Mesenchymal stem cell (in vitro differentiated cells and primary cell): ENCODE measurements at regions not wholly inside any gene's neighbourhood (a gene's known extent, or its start where the extent isn't known, plus 50 kb on each side); places are given as distances from the start of the nearest gene placed in this dataset.

Experiments used
- DNase-seq: peaks from one replicate; pipeline ENCODE4 v3.0.0-alpha.2; 2013
- H2AFZ ChIP-seq: one replicate; pipeline ENCODE4 v1.6.1; 2013; ENCODE audit warnings: low read depth, mild to moderate bottlenecking, control low read depth, inconsistent platforms, low read length, moderate library complexity
- H2AK5ac ChIP-seq: 2 replicates; pipeline ENCODE4 v1.6.1; 2013; ENCODE audit warnings: low read length, moderate library complexity, mild to moderate bottlenecking, inconsistent platforms; ENCODE audit not compliant: severe bottlenecking
- H2BK120ac ChIP-seq: one replicate; pipeline ENCODE4 v1.6.1; 2013; ENCODE audit warnings: low read depth, mild to moderate bottlenecking, inconsistent platforms, low read length, moderate library complexity
- H2BK12ac ChIP-seq, 2 experiments: one replicate each; pipeline ENCODE4 v1.6.1; 2013; ENCODE audit warnings: inconsistent platforms in 2 of 2, low read length in 2 of 2, mild to moderate bottlenecking in 2 of 2, moderate library complexity in 2 of 2, control low read depth in 1 of 2
- H2BK15ac ChIP-seq: one replicate; pipeline ENCODE4 v1.6.1; 2013; ENCODE audit warnings: mild to moderate bottlenecking, low read depth, inconsistent platforms; ENCODE audit not compliant: poor library complexity, severe bottlenecking
- H2BK5ac ChIP-seq: 2 replicates; pipeline ENCODE4 v1.6.1; 2013; ENCODE audit warnings: low read depth, mild to moderate bottlenecking, low read length, control low read depth, inconsistent platforms; ENCODE audit not compliant: poor library complexity, severe bottlenecking
- H3K14ac ChIP-seq, 2 experiments: one replicate each; pipeline ENCODE4 v1.6.1; 2013; ENCODE audit warnings: inconsistent platforms in 2 of 2, low read length in 2 of 2, control low read depth in 1 of 2, mild to moderate bottlenecking in 1 of 2, moderate library complexity in 1 of 2
- H3K18ac ChIP-seq, 2 experiments: one replicate each; pipeline ENCODE4 v1.6.1; 2013; ENCODE audit warnings: inconsistent platforms in 2 of 2, low read length in 2 of 2, control low read depth in 1 of 2, low read depth in 1 of 2, mild to moderate bottlenecking in 1 of 2
- H3K23ac ChIP-seq, 2 experiments: one replicate each; pipeline ENCODE4 v1.6.1; 2013; ENCODE audit warnings: inconsistent platforms in 2 of 2, low read length in 2 of 2, mild to moderate bottlenecking in 2 of 2, moderate library complexity in 2 of 2, control low read depth in 1 of 2
- H3K27ac ChIP-seq: 2 replicates; pipeline ENCODE4 v1.5.1; 2013; ENCODE audit warnings: mild to moderate bottlenecking, moderate library complexity, low read length, control low read depth, inconsistent platforms; ENCODE audit not compliant: poor library complexity, severe bottlenecking
- H3K27me3 ChIP-seq, 2 experiments: 2 replicates each; pipeline versions ENCODE4 v1.6.1 to v1.7.0; 2013; ENCODE audit warnings: low read length in 2 of 2, mild to moderate bottlenecking in 2 of 2, moderate library complexity in 2 of 2, control low read depth in 1 of 2, inconsistent platforms in 1 of 2; ENCODE audit not compliant: control insufficient read depth in 1 of 2, insufficient read depth in 1 of 2
- H3K36me3 ChIP-seq, 2 experiments: 2 replicates each; pipeline versions ENCODE4 v1.6.1 to v1.7.0; 2013; ENCODE audit warnings: low read length in 2 of 2, control low read depth in 1 of 2, inconsistent platforms in 1 of 2, low read depth in 1 of 2, mild to moderate bottlenecking in 1 of 2; ENCODE audit not compliant: insufficient read depth in 2 of 2, control insufficient read depth in 1 of 2
- H3K4ac ChIP-seq, 2 experiments: one replicate each; pipeline ENCODE4 v1.6.1; 2013; ENCODE audit warnings: inconsistent platforms in 2 of 2, low read length in 2 of 2, mild to moderate bottlenecking in 2 of 2, moderate library complexity in 2 of 2, control low read depth in 1 of 2, low read depth in 1 of 2
- H3K4me1 ChIP-seq: 2 replicates; pipeline ENCODE4 v1.6.1; 2013; ENCODE audit warnings: low read depth, low read length, control low read depth; ENCODE audit not compliant: control insufficient read depth, insufficient read depth
- H3K4me2 ChIP-seq: 2 replicates; pipeline ENCODE4 v1.6.1; 2013; ENCODE audit warnings: low read length, mild to moderate bottlenecking, inconsistent platforms; ENCODE audit not compliant: poor library complexity, severe bottlenecking
- H3K4me3 ChIP-seq, 2 experiments: 2 replicates each; pipeline versions ENCODE4 v1.5.1 to v1.7.0; 2013; ENCODE audit warnings: low read length in 2 of 2, mild to moderate bottlenecking in 2 of 2, control low read depth in 1 of 2, low read depth in 1 of 2; ENCODE audit not compliant: insufficient read depth in 1 of 2
- H3K79me1 ChIP-seq: replicated peaks from 2 replicates; pipeline ENCODE4 v1.6.1; 2013; ENCODE audit warnings: mild to moderate bottlenecking, control low read depth, low read length, inconsistent platforms; ENCODE audit not compliant: poor library complexity, severe bottlenecking
- H3K9ac ChIP-seq: 2 replicates; pipeline ENCODE4 v1.7.0; 2013; ENCODE audit warnings: mild to moderate bottlenecking, low read length, moderate library complexity
- H3K9me3 ChIP-seq: 2 replicates; pipeline ENCODE4 v1.7.0; 2013; ENCODE audit warnings: mild to moderate bottlenecking, low read length; ENCODE audit not compliant: control insufficient read depth
- H4K8ac ChIP-seq: one replicate; pipeline ENCODE4 v1.6.1; 2013; ENCODE audit warnings: inconsistent platforms, mild to moderate bottlenecking, low read length, moderate library complexity
- H4K91ac ChIP-seq: one replicate; pipeline ENCODE4 v1.6.1; 2013; ENCODE audit warnings: mild to moderate bottlenecking, low read length, inconsistent platforms
- WGBS: methylation state at CpG from one replicate; pipeline ENCODE4 v1.1.7; 2013; ENCODE audit warnings: mixed read lengths; 5-methylcytosine and 5-hydroxymethylcytosine counted together

- no peak overlapping the region for H2BK5ac ChIP-seq
- WGBS, result 97% methylated on average over 11 of the region's 16 CpGs
- no peak overlapping the region for H4K8ac ChIP-seq
- no peak overlapping the region for H4K91ac ChIP-seq
- no peak overlapping the region for H3K18ac ChIP-seq
- H3K4ac ChIP-seq, result no peak overlapping the region
- no peaks in the 10 kb centered on the region for H3K9me3 ChIP-seq
- no peak overlapping the region for H2BK12ac ChIP-seq
- H3K79me1 ChIP-seq, result no peaks in the 10 kb centered on the region
- H3K9ac ChIP-seq, result no peak overlapping the region
- H3K27ac ChIP-seq, result no peak overlapping the region
- H3K36me3 ChIP-seq, result no peaks in the 10 kb centered on the region
- no peak overlapping the region for H2BK15ac ChIP-seq
- no peaks in the 10 kb centered on the region for H3K27me3 ChIP-seq
- no peak for DNase-seq
- H2AK5ac ChIP-seq, result no peak overlapping the region
- H3K23ac ChIP-seq, result no peak overlapping the region
- H3K4me3 ChIP-seq, result no peak overlapping the region
- no peak overlapping the region for H3K14ac ChIP-seq
- no peaks in the 10 kb centered on the region for H3K4me1 ChIP-seq
- H3K4me2 ChIP-seq, result no peak overlapping the region
- H2BK120ac ChIP-seq, result no peak overlapping the region
- no peak overlapping the region for H2AFZ ChIP-seq
Measured at GRCh38 chr7:85381212-85381611, 194.4 kb upstream of the SEMA3D start.

GRCh38 chr7:85376589-85376988 lies 189.7 kb upstream of the SEMA3D start:
- Histone ChIP-seq H3K23ac (no peak overlapping the region), H2AK5ac (no peak overlapping the region), H3K4me3 (no peak overlapping the region), H3K36me3 (no peaks in the 10 kb centered on the region), H3K4me2 (no peak overlapping the region), H3K27me3 (no peaks in the 10 kb centered on the region), H3K4ac (no peak overlapping the region), H2BK12ac (no peak overlapping the region), H3K79me1 (no peaks in the 10 kb centered on the region), H3K4me1 (no peaks in the 10 kb centered on the region), H2AFZ (no peak overlapping the region), H4K91ac (no peak overlapping the region), H3K14ac (no peak overlapping the region), H4K8ac (no peak overlapping the region), H3K18ac (no peak overlapping the region), H3K27ac (no peak overlapping the region), H2BK5ac (no peak overlapping the region), H2BK15ac (no peak overlapping the region), H2BK120ac (no peak overlapping the region), H3K9ac (no peak overlapping the region), H3K9me3 (no peaks in the 10 kb centered on the region)
- 73% methylated on average over 1 of the region's 2 CpGs for WGBS
- DNase-seq, result no peak

GRCh38 chr7:85356916-85357315 lies 170.1 kb upstream of the SEMA3D start:
- Histone ChIP-seq H3K9me3 (no peaks in the 10 kb centered on the region), H4K91ac (no peak overlapping the region), H3K79me1 (no peaks in the 10 kb centered on the region), H3K36me3 (no peaks in the 10 kb centered on the region), H3K14ac (no peak overlapping the region), H2AK5ac (no peak overlapping the region), H3K27ac (no peak overlapping the region), H2BK5ac (no peak overlapping the region), H3K27me3 (no peaks in the 10 kb centered on the region), H3K4me3 (no peak overlapping the region), H2BK12ac (no peak overlapping the region), H2AFZ (no peak overlapping the region), H3K4me2 (no peak overlapping the region), H3K4ac (no peak overlapping the region), H3K9ac (no peak overlapping the region), H3K18ac (no peak overlapping the region), H4K8ac (no peak overlapping the region), H2BK15ac (no peak overlapping the region), H3K23ac (no peak overlapping the region), H3K4me1 (no peaks in the 10 kb centered on the region), H2BK120ac (no peak overlapping the region)
- 86% methylated on average over 1 of the region's 1 CpG for WGBS
- no peak for DNase-seq

GRCh38 chr7:85343484-85343883 lies 156.6 kb upstream of the SEMA3D start:
- H2BK15ac ChIP-seq, result no peak overlapping the region
- H3K27ac ChIP-seq, result no peak overlapping the region
- H3K9ac ChIP-seq, result no peak overlapping the region

More at GRCh38 chr7:85343484-85343883, 156.6 kb upstream of the SEMA3D start:
- no peak overlapping the region for H4K8ac ChIP-seq
- H3K79me1 ChIP-seq, result no peaks in the 10 kb centered on the region
- no peaks in the 10 kb centered on the region for H3K27me3 ChIP-seq
- H3K14ac ChIP-seq, result no peak overlapping the region
- H3K4me3 ChIP-seq, result no peak overlapping the region
- H2BK120ac ChIP-seq, result no peak overlapping the region
- no peak overlapping the region for H3K23ac ChIP-seq
- no peak for DNase-seq
- H3K36me3 ChIP-seq, result no peaks in the 10 kb centered on the region
- H2BK5ac ChIP-seq, result no peak overlapping the region
- no peak overlapping the region for H3K4me2 ChIP-seq
- H3K9me3 ChIP-seq, result no peaks in the 10 kb centered on the region
- no peak overlapping the region for H2AK5ac ChIP-seq
- H3K4me1 ChIP-seq, result no peaks in the 10 kb centered on the region
- no peak overlapping the region for H3K18ac ChIP-seq
- no peak overlapping the region for H2BK12ac ChIP-seq
- no peak overlapping the region for H3K4ac ChIP-seq
- no peak overlapping the region for H2AFZ ChIP-seq
- no peak overlapping the region for H4K91ac ChIP-seq
